ENCODE measurements at regions not wholly inside any gene's neighbourhood (a gene's known extent, or its start where the extent isn't known, plus 50 kb on each side); places are given as distances from the start of the nearest gene placed in this dataset.

DNA sequence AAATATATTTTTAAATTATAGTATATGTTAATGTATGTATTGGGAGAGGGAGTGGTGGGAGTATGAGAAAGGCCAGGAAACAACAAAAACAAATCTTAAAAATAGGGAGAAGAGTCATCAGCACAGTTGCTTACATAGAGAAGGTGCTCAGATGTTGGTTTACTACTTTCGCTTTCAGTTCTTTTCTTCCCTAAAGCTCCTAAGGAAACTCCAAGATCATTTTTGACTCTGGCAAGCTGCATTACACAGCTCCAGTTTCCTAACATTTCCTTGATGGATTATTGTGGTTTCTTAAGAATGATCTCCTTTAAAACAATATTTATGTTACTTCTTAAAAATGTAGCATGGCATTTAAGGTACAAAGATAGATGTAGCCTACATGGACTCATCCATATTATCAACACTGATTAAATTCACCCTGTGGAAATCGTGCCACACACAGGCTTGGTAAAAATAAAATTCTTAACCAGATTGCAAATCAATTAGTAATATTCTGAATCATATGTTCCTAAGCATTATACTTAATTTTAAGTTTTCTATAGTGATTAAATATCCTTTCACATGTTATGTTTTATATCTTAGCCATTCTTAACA, 118.0 kb upstream of the MAN1A1 start:
- no peak for DNase-seq

DNA sequence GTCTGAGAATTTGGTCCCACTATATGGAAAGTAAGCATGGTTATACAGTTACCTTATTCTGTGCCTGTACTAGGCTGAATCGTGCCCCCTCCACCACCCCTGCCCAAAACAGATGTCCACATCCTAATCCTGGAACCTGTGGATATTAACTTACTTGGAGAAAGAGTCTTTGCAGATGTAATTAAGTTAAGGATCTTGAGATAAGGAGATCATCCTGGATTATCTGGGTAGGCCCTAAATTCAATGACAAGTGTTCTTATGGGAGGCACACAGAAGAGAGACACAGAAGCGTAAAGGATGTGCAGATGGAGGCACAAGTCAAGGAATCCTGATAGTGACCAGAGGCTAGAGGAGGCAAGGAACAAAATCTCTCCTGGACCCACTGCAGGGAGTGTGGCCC, 116.7 kb upstream of the MAN1A1 start:
- no peak for DNase-seq

DNA sequence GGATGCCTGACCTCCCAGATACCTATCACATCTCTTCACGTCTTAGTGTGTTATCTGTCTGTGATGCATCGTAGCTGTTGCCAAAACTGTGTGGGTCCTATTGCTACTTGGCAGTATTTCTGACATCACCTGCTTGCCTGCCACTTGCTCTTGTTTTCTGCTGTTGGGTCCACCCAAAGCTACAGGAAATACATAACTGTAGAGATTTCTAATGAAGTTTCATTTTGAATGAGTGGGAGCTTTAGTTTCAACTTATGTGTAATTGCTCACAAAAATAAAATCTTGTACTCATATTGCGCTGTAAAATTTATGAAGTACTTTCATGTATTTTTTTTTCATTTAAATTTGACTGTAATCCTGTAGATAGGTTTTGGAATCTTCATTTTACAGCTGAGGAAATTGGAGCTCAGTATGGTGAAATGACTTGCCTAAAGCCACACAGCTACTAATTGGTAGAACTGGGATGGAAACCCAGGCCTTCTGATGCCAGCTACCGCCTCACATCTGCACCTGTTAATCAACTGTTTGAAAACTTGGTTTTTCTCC, 113.6 kb upstream of the MAN1A1 start:
- no peak for DNase-seq

DNA sequence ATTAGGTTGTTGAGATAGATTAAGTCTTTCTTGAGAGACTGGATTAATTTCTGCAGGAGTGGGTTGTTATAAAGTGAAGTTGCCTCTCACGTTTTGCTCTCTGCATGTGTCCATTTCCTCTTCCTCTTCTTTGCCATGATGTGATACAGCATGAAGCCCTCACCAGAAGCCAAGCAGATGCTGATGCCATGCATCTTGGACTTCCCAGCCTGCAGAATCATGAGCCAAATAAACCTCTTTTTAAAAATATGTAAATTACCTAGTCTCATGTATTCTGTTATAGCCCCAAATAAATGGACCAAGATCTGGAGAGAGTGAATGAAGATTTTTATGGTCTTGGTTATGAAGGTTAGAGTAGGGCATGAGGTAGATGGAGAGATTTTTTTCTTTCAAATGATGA, 111.6 kb upstream of the MAN1A1 start:
- no peak for DNase-seq

DNA sequence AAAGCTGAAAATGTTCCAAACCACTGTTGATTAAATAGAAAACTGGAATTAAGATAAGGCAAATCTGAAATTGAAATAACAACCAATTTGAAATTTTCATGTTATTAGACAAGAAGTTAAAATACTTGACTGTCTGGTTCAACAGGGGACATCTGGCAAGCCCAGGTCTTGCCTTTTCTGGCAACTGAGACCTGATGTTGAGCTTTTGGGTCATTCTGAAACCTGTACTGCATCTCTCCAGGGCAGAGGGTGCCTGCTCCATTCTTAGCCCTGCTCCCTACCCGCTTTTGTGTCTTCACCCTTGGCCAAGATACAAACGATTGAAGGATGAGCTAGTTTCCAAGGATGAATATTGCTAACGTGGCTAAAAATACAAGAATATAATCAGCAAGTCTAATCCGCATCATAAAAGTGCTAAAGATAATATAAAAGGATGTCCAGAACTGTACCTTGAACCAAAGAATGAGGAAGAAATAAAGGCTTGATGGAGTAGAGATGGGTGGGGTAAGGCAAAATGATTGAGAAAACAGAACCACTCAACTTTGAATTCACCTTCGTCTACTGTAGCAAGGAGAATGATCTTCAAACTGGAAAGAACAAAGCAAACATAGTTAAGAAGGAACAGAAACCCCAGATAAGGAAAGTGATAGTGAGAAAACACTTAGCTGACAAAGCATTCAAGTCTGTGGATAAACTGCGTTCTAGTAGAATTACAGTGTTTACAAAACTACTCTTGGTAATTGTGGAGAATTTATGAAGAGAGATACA, 109.8 kb upstream of the MAN1A1 start:
- DNase-seq = no peak

DNA sequence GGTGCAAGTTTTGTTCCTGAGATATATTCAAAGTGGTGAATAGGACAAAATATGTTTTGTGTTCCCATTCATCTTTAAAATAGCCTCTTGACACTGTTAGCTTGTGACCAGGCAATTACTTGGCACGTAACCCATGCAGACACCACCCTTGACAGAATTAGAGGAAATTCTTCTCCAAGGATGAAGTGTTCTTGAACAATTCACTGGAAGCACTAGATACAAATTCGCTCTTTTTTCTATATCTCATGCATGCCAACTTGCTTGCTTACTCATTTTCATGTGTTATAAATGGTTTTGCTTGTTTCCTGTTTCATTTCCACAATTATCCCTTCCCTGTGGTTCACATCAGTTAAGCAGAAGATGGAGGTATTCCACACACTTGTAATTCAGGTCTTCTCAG, 105.2 kb upstream of the MAN1A1 start:
- no peak for DNase-seq

DNA sequence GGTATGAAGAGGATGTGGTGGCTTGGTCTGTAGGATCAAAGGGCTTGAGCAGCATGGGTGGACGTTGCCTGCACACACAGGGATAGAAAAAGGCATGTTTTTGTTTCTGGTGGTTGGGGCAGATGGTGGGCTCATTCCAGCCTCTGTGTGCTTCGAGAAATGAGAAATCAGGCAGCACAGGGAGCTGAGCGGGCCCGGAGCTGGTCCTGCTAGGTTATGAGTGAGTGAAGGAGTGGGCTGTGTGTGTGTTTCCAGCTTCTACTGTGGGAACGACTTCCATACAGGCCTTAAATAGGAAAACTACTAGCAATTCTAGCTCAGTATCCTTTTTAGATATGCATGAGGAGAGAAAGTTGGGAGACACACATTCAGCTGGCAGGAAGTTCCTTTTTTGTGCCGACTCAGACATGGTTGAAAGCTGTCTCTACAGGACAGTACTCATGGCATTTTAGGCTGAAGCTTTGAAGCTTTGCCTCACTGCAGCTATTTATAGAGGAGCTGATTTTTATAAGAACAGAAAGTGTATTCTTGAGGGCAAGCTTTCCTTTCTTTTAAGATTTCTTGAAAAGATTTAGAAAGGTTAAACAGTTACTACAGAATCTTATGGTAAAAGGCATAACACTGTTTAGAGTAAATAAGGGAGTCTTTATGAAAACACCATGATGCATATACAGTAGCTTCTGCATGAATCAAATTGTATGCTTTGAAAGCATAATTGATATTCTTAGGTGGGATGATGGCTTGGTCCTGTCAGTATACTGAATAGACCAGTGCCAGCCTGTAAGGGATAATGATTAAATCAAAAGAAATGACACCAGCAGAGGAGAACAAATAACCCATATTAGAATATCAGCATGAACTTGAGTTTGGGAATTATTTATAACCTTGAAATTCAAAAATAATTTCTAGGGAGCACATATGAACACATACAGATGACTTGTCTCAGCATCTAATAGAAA, 104.0 kb upstream of the MAN1A1 start:
- no peak for DNase-seq

DNA sequence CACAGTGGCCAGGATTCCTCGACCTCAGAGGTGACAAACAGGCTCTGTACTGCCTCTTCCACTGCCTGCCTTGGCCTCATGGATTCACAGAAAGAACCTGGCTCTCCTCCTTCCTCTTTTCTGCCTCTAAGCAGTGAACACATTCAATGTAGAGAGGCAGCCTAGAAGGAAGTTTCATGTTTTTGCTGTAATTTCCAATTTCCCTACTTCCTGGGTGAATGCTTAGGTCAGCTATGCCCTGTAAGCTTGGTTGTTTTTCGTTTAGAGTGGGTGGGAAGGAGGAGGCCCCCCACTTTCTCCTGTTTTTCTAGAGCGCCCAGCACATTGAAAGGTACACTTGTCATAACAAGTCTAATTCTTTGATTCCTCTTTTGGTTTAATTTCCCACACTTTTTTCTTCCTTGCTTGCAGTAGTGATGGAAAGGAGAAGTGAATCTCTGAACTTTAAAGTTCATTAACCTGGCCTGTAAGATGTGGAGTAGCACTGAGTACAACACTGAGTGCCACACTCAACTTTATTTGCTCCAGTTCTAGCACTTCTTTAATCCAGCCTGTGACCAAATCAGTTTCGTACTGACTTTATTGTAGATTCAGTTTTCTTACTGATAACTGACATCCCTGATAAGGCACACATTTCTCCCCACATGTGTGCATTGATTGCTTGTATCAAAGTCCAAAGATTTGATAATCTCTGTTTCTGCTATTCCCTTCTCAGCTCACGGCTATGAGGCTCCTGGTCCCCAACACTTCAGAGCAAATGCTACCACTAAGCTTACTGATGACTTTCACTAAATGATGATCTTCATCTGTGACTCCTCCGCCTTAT, 100.0 kb upstream of the MAN1A1 start:
- DNase-seq = no peak

DNA sequence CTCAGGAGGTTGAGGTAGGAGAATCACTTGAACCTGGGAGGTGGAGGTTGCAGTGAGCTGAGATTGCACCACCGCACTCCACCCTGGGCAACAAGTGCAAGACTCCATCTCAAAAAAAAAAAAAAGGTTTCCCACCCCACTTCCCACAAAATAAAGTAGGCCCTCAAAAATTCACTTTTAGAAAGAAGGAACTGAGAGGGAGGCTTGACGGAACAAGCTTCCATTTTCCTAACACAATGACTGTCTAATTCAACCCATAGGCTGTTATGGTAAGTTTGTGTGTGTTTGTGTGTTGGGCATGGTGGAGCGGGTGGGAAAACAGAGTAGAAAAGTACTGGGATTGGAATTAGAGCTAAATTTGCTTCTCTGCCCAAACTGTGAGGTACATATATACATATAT, 98.4 kb upstream of the MAN1A1 start:
- DNase-seq = no peak

DNA sequence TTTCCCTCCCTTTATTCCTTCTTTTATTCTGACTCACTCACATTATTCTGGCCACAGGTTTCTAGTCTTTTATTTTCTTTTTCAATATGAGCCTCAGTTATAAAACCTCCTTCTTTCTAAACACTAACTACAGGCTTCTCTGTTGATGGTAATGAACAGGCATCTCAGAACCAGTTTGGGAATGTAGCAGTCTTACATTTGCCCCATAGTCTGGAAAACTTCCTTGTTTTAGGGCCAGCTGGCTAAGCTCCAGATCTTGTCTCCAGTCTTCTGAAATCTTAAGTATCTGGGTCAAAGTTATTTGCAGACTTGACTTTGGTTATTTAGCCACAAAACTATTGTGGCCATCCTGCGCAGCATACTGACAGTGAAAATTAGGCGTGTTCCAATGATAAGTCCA, 97.0 kb upstream of the MAN1A1 start:
- DNase-seq = no peak

DNA sequence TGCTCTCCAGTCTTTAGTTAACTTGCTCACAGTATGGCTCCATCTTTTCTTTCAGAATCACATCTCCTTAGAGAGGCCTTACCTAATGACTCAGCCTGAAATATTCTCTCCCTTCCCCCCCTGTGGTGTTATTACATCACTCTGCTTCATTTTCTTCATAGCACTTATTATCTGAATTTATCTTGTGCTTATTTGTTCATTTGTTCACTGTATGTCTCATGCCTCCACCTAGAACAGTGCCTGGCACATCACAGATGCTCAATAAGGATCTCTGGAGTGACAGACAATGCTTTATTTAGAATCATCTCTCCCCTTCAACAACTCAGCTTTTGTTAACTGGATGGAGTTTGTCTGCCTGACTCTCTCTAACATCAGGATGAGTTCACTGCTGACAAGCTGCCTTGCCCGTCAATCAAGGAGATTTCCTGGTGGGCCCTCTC, 96.6 kb upstream of the MAN1A1 start:
- DNase-seq = no peak

DNA sequence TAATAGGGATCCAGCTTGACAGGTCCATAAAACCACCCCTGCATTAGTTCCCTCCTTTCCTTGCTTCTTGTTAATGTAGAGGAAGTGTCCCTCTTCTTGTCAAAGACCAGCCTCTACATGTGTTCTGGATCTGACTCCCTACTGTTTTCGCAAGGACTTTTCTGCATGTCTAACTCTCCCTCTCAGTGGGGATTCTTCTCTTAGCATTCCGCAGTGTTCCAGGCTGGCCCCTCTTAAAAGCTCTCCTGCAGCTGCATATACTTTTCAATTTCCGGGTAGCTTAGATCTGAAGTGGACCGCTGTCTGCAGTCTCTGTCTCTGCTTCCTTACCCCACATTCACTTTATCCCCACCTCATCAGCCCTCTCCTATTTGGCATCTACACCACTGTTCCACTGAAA, 96.1 kb upstream of the MAN1A1 start:
- no peak for DNase-seq

DNA sequence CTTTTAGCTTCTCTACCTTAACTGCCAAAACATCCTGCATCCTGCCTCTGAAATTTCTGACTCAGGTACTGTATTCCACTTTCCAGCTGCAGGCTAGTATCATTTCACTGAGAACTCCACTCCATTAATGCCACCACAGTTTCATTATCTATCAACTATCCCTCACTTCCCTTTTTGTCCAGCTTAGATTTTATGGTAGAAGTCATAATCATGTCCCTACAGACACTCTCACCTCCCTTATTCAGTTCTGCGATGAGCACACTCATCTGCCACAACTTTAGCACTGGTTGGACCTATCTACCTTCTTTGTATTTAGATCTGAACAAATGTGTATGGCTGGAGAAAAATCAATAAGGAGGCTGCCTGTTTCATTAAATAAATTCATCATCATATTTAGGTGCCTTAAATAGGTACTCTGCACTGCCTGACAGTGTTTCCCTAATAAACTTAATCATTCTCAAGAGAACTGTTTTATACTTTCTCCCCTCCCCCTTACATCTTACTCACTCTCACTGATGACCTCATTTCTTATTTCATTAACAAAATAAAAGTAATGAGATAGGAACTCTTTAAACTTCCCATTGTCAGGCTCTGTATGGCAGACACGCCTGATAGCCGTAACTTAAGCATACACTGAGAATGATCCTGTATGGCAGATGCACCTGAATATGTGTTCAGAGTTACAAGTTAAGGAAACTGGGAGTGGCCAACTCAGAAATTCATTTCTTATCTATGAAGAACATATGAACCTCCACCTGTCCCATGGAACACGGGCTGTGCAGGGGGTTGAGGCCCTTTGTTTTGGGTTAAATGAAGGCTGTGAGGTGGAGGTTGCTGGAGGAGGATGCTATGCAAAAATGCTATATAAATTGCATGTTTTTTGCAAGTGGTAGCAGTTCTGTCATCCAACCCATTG, 95.3 kb upstream of the MAN1A1 start:
- peak; percentile 34 for DNase-seq

DNA sequence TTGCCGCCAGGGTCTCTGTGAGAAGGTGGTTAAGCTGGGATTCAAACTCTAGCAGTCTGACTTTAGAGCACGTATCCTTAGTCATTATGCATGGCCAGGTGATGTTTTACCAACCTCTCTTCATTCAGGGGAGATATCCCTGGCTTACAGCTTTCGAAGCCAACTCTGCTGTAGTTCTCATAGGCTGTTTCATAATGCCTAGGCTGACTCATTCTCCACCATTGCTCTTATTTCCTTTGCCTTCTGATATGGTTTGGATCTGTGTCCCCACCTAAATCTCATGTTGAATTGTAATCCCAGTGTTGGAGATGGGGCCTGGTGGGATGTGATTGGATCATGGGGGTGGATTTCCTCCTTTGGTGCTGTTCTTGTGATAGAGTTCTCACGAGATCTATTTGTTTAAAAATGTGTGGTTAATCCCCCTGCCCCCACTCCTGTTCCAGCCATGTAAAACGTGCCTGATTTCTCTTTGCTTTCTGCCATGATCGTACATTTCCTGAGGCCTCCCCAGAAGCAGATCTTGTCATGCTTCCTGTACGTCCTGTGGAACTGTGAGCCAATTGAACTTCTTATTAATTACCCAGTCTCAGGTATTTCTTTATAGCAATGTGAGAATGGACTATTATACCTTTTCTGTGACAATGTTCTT, 94.6 kb upstream of the MAN1A1 start:
- DNase-seq = no peak

DNA sequence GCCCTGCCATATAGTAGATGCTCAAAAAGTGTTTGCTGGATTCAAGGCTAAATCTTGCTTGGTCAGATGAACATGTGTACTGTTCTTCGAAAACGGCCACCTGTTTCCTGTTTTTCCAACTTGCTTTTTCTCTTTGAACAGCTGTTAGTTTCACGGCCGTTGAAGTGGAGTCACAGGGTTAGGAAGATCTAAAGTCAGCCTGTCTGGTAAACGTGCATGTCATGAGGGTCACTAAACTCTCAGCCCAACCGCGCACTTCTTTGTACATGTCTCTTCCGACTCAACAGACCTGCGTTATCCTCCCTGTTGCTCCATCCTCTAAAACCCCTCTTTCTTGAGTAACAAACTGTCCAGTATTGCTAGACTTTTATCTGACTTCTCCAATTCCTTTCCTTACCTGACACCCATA, 93.2 kb upstream of the MAN1A1 start:
- peak; percentile 25 for DNase-seq

DNA sequence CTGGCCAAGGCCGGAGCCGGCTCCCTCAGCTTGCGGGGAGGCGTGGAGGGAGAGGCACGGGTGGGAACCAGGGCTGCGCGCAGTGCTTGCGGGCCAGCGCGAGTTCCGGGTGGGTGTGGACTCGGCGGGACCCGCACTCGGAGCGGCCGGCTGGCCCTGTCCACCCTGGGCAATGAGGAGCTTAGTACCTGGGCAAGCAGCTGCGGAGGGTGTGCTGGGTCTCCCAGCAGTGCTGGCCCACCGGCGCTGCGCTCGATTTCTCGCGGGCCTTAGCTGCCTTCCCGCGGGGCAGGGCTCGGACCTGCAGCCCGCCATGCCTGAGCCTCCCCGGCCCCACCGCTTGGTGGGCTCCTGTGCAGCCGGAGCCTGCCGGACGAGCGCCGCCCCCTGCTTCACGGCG, 91.4 kb upstream of the MAN1A1 start:
- DNase-seq = no peak

DNA sequence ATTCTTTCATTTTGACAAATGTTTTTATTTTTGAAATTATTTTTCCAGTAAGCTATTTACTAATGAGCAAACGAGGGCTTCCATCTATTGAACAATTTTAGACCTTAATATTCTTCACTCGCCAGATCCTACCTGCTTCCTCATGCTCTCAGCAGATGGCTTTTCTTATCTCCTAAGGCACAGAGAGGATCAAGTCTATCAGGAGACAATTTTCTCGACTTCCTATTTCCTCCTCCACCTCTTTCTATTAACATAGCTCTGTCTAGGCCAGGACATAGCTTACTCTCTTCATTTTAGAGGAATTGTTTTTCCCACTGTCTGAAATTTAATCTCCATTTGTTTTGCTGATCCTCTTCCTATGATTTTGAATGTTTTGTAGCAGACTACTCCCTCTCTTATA, 87.0 kb upstream of the MAN1A1 start:
- no peak for DNase-seq

DNA sequence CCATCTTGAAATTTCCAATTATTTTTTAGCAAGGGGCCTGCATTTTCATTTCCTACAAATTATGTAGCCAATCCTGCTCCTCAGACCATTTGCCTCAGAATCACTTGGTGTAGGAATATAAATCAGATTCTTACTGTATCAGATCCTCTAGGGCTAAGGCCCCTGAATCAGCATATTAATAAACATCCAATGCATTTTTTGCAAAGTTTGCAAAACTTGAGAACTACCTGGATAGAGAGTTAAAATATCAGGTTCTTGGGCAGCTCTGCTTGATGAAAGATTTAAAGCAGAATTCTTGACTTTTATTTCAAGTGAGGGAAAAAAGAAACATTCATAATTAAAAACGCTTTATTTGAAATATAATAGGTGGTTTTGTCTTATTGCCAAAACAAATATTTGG, 82.2 kb upstream of the MAN1A1 start:
- DNase-seq = no peak

DNA sequence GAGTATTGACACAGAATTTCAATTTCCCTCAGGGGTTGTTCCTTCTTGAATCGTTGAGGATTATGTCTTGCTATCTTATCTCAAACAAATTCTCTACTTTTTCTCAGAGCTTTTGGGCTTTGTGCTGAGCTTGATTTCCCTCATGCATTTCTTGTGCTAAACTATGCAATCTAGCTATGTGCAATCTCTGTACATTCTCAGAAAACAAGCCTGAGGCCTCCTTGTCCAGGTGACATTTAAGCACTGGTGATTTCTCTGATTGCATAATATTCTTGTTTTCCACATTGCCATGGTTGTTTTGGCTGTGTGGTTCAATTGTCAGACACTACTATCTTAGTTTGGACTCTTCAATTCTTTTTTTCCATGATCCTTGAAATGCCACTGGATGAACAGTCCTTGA, 81.2 kb upstream of the MAN1A1 start:
- no peak for DNase-seq

DNA sequence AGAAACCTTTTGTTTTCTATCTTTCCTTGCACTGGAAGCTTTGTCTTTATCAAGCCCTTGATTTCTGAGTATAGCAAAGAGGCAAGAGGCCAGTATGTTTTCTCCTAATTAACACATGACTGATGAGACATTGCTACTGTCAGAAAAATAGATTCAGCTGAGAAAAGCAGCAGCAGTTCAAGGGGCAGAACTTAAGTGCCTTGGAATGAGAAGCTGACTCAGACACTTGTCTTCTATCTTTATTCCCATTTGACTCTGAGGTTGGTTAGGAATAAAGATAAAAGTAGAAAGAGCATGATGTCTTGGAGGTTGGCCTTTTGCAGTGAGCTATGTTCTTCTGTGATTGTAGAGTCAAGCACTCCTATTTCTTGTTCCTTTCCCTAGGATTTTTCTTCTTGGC, 79.1 kb upstream of the MAN1A1 start:
- DNase-seq = no peak

DNA sequence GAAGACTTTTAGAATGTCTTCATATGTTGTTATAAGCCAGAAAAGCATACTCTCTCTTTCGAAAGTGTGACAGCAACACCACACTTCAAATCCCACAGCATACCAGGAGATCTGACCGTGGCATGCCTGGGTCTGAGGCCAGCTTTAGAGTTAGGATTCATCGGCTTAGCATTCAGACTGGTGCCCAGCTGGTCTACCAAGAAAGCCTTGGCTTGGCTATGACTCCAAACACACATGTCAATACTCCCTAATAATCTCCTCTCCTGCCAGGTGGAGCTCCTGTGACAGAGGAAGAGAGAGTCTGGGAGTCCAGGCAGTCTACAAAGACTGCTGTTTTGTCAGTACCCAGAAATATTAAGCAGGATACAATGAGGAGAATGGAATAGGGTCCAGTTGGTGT, 77.1 kb upstream of the MAN1A1 start:
- DNase-seq = no peak

All from hematopoietic multipotent progenitor cell treated with erythropoietin and hydrocortisone succinate and interleukin-3 and kit ligand, for 8 days (in vitro differentiated cells).